ENCODE measurements at regions not wholly inside any gene's neighbourhood (a gene's known extent, or its start where the extent isn't known, plus 50 kb on each side); places are given as distances from the start of the nearest gene placed in this dataset.

DNA sequence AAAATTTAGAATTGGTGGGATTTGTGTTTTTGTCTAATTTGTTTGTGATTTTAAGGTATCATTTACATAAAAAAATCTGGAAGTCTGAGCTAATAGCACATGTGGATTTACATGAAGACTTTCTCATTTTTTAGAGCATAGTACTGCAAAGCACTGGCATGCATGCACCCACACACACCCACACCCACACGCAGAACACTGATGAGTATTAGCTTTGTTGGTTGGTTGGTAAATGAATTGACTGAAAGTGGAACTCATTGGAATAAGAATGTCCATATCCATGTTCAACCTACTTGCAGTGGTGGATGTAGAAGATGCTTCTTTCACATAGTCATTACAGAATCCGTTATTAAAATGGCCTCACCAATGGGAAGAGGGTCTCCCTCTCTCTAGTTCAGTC lies 475.8 kb downstream of the PLCL1 start:
- TF ChIP-seq, protein P1, sequence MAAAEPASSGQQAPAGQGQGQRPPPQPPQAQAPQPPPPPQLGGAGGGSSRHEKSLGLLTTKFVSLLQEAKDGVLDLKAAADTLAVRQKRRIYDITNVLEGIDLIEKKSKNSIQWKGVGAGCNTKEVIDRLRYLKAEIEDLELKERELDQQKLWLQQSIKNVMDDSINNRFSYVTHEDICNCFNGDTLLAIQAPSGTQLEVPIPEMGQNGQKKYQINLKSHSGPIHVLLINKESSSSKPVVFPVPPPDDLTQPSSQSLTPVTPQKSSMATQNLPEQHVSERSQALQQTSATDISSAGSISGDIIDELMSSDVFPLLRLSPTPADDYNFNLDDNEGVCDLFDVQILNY (CRISPR knock-in tag; IDR thresholded peaks at IDR 0.05), result no peak
- TF ChIP-seq FOXP1 (CRISPR knock-in tag; IDR thresholded peaks at IDR 0.05; ENCODE audit: borderline replicate concordance) (no peak), EMX1 (CRISPR knock-in tag; IDR thresholded peaks at IDR 0.05) (no peak), NFE2L1 (CRISPR knock-in tag; IDR thresholded peaks at IDR 0.05) (no peak), CREB1 (CRISPR knock-in tag; IDR thresholded peaks at IDR 0.05) (no peak), NR2C2 (CRISPR knock-in tag; IDR thresholded peaks at IDR 0.05) (no peak), NR3C1 (CRISPR knock-in tag; conservative IDR thresholded peaks at IDR 0.05; ENCODE audit: low read depth) (no peak), ATF1 (CRISPR knock-in tag; IDR thresholded peaks at IDR 0.05) (no peak)
- TF ChIP-seq, protein P2, sequence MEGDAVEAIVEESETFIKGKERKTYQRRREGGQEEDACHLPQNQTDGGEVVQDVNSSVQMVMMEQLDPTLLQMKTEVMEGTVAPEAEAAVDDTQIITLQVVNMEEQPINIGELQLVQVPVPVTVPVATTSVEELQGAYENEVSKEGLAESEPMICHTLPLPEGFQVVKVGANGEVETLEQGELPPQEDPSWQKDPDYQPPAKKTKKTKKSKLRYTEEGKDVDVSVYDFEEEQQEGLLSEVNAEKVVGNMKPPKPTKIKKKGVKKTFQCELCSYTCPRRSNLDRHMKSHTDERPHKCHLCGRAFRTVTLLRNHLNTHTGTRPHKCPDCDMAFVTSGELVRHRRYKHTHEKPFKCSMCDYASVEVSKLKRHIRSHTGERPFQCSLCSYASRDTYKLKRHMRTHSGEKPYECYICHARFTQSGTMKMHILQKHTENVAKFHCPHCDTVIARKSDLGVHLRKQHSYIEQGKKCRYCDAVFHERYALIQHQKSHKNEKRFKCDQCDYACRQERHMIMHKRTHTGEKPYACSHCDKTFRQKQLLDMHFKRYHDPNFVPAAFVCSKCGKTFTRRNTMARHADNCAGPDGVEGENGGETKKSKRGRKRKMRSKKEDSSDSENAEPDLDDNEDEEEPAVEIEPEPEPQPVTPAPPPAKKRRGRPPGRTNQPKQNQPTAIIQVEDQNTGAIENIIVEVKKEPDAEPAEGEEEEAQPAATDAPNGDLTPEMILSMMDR (IDR thresholded peaks at IDR 0.05), result no peak
- TF ChIP-seq, protein P3, sequence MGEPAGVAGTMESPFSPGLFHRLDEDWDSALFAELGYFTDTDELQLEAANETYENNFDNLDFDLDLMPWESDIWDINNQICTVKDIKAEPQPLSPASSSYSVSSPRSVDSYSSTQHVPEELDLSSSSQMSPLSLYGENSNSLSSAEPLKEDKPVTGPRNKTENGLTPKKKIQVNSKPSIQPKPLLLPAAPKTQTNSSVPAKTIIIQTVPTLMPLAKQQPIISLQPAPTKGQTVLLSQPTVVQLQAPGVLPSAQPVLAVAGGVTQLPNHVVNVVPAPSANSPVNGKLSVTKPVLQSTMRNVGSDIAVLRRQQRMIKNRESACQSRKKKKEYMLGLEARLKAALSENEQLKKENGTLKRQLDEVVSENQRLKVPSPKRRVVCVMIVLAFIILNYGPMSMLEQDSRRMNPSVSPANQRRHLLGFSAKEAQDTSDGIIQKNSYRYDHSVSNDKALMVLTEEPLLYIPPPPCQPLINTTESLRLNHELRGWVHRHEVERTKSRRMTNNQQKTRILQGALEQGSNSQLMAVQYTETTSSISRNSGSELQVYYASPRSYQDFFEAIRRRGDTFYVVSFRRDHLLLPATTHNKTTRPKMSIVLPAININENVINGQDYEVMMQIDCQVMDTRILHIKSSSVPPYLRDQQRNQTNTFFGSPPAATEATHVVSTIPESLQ (CRISPR knock-in tag; IDR thresholded peaks at IDR 0.05), result no peak
- TF ChIP-seq, protein P4, sequence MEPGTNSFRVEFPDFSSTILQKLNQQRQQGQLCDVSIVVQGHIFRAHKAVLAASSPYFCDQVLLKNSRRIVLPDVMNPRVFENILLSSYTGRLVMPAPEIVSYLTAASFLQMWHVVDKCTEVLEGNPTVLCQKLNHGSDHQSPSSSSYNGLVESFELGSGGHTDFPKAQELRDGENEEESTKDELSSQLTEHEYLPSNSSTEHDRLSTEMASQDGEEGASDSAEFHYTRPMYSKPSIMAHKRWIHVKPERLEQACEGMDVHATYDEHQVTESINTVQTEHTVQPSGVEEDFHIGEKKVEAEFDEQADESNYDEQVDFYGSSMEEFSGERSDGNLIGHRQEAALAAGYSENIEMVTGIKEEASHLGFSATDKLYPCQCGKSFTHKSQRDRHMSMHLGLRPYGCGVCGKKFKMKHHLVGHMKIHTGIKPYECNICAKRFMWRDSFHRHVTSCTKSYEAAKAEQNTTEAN (CRISPR knock-in tag; IDR thresholded peaks at IDR 0.05), result no peak
- TF ChIP-seq, protein P5, sequence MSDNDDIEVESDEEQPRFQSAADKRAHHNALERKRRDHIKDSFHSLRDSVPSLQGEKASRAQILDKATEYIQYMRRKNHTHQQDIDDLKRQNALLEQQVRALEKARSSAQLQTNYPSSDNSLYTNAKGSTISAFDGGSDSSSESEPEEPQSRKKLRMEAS (CRISPR knock-in tag; IDR thresholded peaks at IDR 0.05), result no peak

All from WTC11 (cell line).